Activated CD4-positive, alpha-beta T cell treated with anti-CD3 and anti-CD28 coated beads for 24 hours (primary cell): ENCODE measurements at regions not wholly inside any gene's neighbourhood (a gene's known extent, or its start where the extent isn't known, plus 50 kb on each side); places are given as distances from the start of the nearest gene placed in this dataset.

Experiments
- DNase-seq, 2 donors: peaks; one replicate each; pipeline ENCODE4 v3.0.0-alpha.2; 2020; ENCODE audit warnings: low read depth in 2 of 2

GRCh38 chr6:169047345-169047744 is 206.3 kb downstream of the THBS2 start:
- DNase-seq = no peak

- DNase-seq = no peak
Observed at GRCh38 chr6:169046483-169047192, 207.0 kb downstream of the THBS2 start.

DNA sequence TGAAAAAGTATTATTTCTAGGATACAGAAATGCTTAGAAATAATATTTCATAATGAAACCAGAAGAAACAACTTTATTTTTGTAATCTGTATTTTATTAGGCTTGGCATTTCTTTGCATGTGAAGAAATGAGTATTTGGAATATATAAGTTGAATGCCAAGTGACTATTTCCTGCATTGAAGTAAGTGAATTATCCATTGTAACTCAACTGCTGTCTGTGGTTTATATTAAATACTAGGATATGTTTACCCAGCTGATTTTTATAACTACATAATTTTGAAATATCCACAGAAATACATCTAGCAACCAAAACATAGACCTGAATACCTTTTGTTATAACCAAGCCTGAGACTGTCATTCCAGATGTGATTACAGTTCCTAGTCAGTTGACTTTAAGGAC is 207.6 kb downstream of the THBS2 start:
- DNase-seq = no peak

- DNase-seq = no peak
Observed at GRCh38 chr6:169045486-169045885, 208.2 kb downstream of the THBS2 start.

GRCh38 chr6:169044381-169045230 is 209.0 kb downstream of the THBS2 start:
- no peak for DNase-seq

DNA sequence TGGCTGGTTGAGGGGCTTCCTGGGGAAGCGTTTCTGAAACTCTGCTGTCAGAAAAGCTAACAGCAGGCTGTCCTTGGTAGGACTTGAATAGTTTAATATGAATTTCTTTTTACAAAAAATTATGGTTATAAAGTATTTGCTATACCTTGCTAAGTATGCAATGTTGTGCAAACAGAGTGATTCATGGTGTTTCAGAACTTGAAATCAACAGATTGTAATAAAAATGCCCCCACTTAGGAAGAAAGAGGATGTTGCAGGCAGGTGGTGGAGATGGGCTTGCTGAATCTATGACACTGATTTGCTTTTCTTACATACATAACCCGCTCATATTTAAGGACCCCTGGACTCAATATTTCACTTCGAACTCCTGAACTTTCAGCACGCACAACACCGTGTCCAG is 211.6 kb downstream of the THBS2 start:
- DNase-seq = no peak

DNA sequence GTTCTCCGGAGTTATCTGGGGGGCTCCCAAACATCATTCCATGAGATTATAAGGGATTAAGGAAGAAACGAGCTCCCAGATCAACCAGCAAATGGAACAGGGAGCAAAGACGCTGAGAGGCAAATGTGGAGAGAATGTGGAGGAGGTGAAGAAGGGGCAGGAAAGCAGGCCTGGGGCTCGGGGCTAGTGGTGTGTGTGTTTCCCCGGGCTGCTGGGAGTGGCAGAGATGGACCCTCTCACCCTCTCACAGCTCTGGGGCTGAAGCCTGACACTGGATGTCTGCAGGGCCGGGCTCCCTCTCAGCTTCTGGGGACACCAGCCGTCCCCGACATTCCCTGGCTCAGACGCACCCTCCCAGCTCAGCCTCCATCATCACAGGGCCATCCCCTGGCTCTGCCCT is 212.6 kb downstream of the THBS2 start:
- DNase-seq = no peak

GRCh38 chr6:169038691-169039090 is 215.0 kb downstream of the THBS2 start:
- no peak for DNase-seq

GRCh38 chr6:169035385-169036240 is 218.0 kb downstream of the THBS2 start:
- DNase-seq = no peak

DNA sequence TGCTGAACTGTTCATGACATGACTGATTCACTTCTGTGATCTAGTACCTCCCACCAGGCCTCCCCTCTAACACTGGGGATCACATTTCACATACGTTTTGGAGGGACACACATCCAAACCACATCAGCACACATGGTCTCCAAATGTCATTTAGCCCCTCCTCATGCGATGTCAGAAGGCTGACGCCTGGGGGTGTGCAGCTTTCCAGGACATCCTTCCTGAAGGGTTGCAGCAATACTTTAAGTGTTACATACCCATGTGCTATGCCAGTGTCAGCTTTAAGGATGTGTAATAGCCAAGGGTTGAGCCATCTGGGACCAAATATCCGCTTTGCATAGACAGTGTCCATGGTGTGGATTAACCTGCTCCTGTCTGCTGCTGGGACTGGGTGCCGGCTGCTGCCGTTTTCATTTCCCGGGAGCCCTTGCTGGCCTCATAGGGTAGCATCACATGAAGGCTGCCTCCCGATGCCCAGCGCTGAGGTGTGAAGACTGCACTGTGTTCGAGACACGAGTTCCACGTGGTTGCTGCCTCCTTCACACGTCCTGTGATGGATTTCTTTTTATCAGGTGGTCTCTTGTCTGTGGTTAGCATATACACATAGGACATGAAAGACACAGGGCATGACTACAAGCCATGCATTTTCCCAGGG is 219.0 kb downstream of the THBS2 start:
- no peak for DNase-seq

- DNase-seq = no peak
Observed at GRCh38 chr6:169029861-169030260, 223.8 kb downstream of the THBS2 start.

DNA sequence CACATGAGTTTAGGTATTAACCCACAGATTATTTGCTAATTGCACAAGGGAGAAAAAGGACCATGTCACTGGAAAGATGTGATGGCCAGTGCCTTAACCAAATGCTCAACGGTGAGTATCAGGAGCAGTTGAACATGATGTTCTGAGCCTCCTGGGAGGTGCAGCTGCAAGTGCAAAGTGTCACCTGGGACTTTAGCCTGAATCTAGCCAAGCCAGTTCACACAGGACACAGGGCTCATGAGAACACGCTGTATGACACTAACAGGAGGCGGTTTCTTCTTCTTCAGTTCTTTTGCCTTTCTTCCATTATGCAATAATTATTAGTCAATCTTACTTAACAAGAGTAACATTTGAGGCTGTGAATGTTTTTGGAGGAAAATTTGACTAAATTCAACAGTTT is 225.3 kb downstream of the THBS2 start:
- no peak for DNase-seq

DNA sequence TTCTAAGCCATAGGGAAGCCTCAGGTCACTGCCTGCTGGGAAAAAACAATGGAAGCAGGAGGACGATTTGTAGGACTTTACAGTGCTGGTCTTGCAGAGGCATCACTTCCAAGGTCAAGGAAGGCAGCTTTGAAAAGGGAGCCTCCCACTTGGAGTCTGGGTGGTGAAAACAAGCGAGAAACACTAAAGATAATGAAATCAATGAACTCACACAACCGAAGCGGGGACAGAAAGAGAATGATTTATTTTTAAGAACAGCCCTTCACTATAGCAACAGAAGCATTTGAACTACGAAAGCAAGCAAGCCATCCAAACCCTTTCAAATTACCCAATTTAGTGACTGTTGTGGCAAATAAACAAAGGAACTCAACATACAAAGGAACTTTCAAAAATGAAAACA is 227.5 kb downstream of the THBS2 start:
- no peak for DNase-seq

- DNase-seq = no peak
Observed at GRCh38 chr6:169024047-169024660, 229.5 kb downstream of the THBS2 start.

GRCh38 chr6:169023161-169023874 is 230.3 kb downstream of the THBS2 start:
- no peak for DNase-seq

GRCh38 chr6:169022079-169022478 is 231.6 kb downstream of the THBS2 start:
- no peak for DNase-seq

- no peak for DNase-seq
Observed at GRCh38 chr6:169020821-169021220, 232.8 kb downstream of the THBS2 start.

DNA sequence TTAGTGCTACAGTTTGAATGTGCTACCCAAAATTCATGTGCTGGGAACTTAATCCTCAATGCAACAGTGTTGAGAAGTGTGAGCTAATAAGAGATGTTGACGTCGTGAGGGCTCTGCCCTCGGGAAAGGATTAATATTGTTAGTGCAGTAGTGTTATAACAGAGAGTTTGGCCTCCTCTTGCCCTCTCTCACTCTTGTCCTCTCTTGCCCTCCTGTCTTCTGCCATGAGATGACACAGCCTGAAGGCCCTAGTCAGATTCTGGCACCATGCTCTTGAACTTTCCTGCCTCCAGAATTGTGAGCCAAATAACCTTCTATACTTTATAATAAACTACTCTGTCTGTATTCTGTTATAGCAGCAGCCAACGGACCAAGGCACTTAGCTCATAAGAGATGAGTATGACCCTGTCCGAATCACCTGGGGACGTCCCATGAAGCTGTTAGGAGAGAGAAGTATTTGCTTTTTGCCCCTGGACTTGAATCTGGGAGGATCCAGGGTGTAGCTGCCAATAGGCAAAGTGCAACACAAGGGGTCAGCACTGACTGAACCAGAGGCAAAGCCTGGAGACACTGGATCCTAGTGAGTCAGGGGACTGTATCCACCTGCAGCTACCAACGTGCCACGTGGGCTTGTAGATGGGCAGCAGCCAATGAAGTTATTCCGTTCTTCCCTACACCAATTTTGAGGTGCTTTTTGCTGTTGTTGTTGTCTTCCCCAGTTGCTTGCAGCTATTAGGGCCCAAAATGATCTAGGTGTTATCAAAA is 233.7 kb downstream of the THBS2 start:
- no peak for DNase-seq

- DNase-seq = no peak
Observed at GRCh38 chr6:169019111-169019510, 234.5 kb downstream of the THBS2 start.

GRCh38 chr6:169016758-169017157 is 236.9 kb downstream of the THBS2 start:
- no peak for DNase-seq
